ENCODE measurements at regions not wholly inside any gene's neighbourhood (a gene's known extent, or its start where the extent isn't known, plus 50 kb on each side); places are given as distances from the start of the nearest gene placed in this dataset.

DNA sequence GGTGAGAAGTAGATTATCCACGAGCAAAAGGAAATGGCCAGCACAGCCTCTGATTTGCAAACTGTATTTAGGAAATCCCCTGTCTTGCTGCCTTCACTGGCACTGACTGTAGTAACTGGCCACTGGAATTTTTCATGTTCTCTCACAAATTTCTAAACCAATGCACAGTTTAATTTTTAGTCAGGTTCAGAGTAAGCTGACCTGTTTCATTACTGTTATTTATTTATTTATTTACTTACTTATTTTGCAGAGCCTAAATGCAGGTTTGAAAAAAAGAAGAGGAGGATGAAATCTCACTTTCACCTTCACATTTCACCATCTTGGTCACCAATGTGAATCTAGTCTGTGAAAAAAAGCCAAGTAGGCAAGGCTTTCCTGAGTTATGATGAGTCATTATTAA, 291.0 kb downstream of the PLOD2 start:
- TF ChIP-seq POLR2AphosphoS5 (IDR thresholded peaks at IDR 0.05; ENCODE audit: low read depth, low read length) = no peak
- no peak for TF ChIP-seq POLR2A (IDR thresholded peaks at IDR 0.05; ENCODE audit: low read depth, low read length)
